ENCODE measurements at regions not wholly inside any gene's neighbourhood (a gene's known extent, or its start where the extent isn't known, plus 50 kb on each side); places are given as distances from the start of the nearest gene placed in this dataset.

GRCh38 chr11:41926339-41926738 is 466.9 kb upstream of the LRRC4C start:
- no peak for TF ChIP-seq CTCF (IDR thresholded peaks at IDR 0.05)
- ATAC-seq (ENCODE audit: low FRiP score) (no peak), DNase-seq (ENCODE audit: low spot score) (no peak)

- DNase-seq (ENCODE audit: low spot score) (no peak), ATAC-seq (ENCODE audit: low FRiP score) (no peak)
- no peak for TF ChIP-seq CTCF (IDR thresholded peaks at IDR 0.05)
Measured at GRCh38 chr11:41935241-41935640, 475.8 kb upstream of the LRRC4C start.

- TF ChIP-seq CTCF (IDR thresholded peaks at IDR 0.05): no peak
- no peak for ATAC-seq (ENCODE audit: low FRiP score)
- DNase-seq (ENCODE audit: low spot score): no peak
Measured at GRCh38 chr11:41935795-41936194, 476.3 kb upstream of the LRRC4C start.

- no peak for TF ChIP-seq CTCF (IDR thresholded peaks at IDR 0.05)
- ATAC-seq (ENCODE audit: low FRiP score): no peak
- DNase-seq (ENCODE audit: low spot score): no peak
Measured at GRCh38 chr11:41943656-41944055, 484.2 kb upstream of the LRRC4C start.

- no peak for DNase-seq (ENCODE audit: low spot score)
- TF ChIP-seq CTCF (IDR thresholded peaks at IDR 0.05): no peak
Measured at GRCh38 chr11:41947392-41947791, 487.9 kb upstream of the LRRC4C start.

GRCh38 chr11:41950470-41951143 is 491.2 kb upstream of the LRRC4C start:
- no peak for ATAC-seq (ENCODE audit: low FRiP score)
- DNase-seq (ENCODE audit: low spot score): no peak
- no peak for TF ChIP-seq CTCF (IDR thresholded peaks at IDR 0.05)

More at GRCh38 chr11:41947392-41947791, 487.9 kb upstream of the LRRC4C start:
- no peak for ATAC-seq (ENCODE audit: low FRiP score)

- no peak for ATAC-seq (ENCODE audit: low FRiP score)
- no peak for TF ChIP-seq CTCF (IDR thresholded peaks at IDR 0.05)
- DNase-seq (ENCODE audit: low spot score): no peak
Measured at GRCh38 chr11:41954034-41954433, 494.6 kb upstream of the LRRC4C start.

Measured in omental fat pad (tissue), 3 donors.